ENCODE measurements at regions not wholly inside any gene's neighbourhood (a gene's known extent, or its start where the extent isn't known, plus 50 kb on each side); places are given as distances from the start of the nearest gene placed in this dataset.

DNA sequence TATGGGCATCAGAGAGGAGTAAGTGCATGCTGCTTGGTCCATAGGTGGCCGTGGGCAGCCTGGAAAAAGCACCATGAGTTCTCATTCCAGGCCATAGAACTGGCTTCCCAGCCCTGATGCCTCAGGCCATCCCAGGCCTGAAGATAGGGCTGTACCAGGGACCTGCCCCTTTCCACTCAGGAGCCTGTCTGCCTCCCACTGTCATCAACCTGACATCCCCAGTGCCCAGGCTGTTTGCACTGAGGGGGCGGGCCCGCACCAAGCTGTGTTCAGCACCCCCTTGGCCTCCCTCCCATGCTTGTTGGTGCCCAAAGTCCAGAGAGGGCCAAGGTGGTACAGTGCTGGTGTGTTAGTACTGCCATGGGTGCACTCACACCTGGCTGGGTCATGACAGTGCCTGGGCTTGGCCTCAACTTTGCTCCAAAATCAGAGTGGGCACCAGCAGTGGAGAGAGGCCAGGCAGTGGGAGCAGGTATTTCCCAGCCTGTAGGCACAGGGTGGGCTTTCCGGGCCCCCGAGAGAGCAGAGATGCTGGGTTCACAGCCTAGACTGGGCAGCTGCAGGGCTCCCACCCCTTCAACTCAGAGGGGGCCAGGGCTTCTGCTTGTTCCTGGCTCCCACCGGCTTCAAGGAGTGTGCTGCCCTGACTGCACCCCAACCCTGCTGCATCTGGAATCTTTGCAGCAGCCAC lies 556.1 kb downstream of the SI start:
- no peak for DNase-seq (ENCODE audit: low read depth)
- no peak overlapping the region for H3K4me3 ChIP-seq (ENCODE audit: low read depth, low read length)
- TF ChIP-seq, protein P1, sequence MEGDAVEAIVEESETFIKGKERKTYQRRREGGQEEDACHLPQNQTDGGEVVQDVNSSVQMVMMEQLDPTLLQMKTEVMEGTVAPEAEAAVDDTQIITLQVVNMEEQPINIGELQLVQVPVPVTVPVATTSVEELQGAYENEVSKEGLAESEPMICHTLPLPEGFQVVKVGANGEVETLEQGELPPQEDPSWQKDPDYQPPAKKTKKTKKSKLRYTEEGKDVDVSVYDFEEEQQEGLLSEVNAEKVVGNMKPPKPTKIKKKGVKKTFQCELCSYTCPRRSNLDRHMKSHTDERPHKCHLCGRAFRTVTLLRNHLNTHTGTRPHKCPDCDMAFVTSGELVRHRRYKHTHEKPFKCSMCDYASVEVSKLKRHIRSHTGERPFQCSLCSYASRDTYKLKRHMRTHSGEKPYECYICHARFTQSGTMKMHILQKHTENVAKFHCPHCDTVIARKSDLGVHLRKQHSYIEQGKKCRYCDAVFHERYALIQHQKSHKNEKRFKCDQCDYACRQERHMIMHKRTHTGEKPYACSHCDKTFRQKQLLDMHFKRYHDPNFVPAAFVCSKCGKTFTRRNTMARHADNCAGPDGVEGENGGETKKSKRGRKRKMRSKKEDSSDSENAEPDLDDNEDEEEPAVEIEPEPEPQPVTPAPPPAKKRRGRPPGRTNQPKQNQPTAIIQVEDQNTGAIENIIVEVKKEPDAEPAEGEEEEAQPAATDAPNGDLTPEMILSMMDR (IDR thresholded peaks at IDR 0.05; ENCODE audit: insufficient read depth, low read depth, low read length), result no peak

DNA sequence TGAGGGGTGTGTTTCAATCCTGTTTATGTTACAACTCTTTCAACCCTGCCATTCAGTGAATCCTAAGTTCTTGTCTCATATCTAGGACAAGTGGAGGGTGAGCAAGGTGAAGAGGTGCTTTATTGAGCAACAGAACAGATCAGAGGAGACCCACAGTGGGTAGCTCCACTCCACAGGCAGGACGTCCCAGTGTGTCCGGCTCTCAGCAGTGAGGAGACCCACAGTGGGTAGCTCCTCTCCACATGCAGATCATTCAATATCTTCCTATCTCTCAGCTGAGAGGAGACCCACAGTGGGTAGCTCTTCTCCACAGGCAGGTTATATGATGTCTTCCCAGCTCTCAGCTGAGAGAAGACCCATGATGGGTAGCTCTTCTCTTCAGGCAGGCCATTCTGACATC lies 556.7 kb downstream of the SI start:
- H3K4me3 ChIP-seq (ENCODE audit: low read depth, low read length), result no peak overlapping the region
- TF ChIP-seq, protein P1 (IDR thresholded peaks at IDR 0.05; ENCODE audit: insufficient read depth, low read depth, low read length), result no peak
- no peak for DNase-seq (ENCODE audit: low read depth)

DNA sequence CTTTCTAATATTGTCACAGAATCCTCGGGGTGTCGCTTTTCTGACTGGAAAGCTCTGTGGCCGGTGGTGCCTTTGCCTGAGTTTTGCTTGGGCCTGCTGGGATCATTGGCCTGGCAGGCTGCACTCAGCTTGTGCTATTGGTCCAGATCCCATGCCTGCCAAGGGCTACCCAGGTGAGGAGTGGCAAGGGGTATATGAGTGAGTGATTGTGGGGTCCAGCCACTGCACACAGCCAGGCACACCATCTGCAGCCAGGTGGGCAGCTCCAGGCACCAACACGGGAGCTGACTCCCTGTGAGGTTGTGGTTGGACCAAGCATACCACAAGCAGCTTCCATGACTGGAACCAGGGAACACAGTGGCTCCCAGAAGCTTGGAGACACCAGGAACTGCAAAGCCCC lies 557.2 kb downstream of the SI start:
- no peak overlapping the region for H3K4me3 ChIP-seq (ENCODE audit: low read depth, low read length)
- TF ChIP-seq, protein P1 (IDR thresholded peaks at IDR 0.05; ENCODE audit: insufficient read depth, low read depth, low read length), result no peak
- DNase-seq (ENCODE audit: low read depth), result no peak

DNA sequence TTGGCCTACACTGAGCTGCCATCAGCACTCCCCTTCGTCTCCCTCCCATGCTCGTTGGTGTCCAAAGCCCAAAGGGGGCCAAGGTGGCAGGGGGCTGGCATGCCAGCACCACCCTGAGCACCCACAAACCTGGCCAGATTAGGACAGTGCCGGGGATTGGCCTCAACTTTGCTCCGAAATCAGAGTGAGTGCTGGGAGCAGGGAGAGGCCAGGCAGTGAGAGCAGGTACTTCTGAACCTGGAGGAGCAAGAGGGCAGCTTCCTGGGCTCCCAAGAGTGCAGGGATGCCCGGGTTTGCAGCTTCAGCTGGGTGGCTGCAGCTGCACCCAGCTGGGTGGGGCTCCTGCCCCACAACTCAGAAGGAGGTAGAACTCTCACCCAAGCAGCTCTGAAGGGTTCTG lies 563.0 kb downstream of the SI start:
- no peak overlapping the region for H3K4me3 ChIP-seq (ENCODE audit: low read depth, low read length)
- TF ChIP-seq, protein P1 (IDR thresholded peaks at IDR 0.05; ENCODE audit: insufficient read depth, low read depth, low read length), result no peak
- DNase-seq (ENCODE audit: low read depth), result no peak

DNA sequence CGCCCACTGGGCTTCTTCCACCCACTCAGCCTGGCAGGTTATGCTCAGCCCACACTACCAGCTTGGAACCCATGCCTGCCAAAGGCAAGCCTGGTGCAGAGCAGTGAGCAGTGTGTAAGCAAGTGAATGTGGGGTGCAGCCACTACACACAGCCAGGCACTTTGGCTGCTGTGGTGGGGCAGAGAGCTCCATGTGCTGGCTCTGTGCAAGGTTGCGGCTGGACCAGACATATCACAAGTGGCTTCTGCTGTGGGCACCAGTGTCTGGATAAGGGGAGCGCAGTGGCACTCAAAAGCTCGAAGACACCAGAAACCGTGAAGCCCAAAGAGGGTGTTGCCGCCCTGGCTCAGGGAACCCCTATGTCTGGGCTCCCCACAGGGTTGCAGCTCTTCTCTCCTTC lies 563.7 kb downstream of the SI start:
- no peak for DNase-seq (ENCODE audit: low read depth)
- TF ChIP-seq, protein P1 (IDR thresholded peaks at IDR 0.05; ENCODE audit: insufficient read depth, low read depth, low read length), result no peak
- H3K4me3 ChIP-seq (ENCODE audit: low read depth, low read length), result no peak overlapping the region

DNA sequence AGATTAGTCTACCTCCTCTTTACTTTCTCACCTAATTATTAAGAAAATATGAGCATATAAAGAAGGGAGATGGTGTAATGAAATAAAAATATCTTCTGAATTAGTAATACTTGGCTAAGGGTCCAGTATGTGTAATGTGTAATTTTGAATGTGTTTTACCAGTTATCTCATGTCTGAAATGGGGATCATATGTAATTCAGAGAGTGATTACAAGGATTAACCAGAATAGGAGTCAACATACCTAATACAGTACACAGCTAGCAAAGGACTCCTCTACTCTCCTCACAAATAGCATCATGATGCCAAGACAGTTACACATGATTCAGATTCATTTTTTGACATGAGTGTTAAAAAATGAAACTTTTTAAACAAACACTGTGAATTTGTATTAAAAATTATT lies 570.4 kb downstream of the SI start:
- H3K4me3 ChIP-seq (ENCODE audit: low read depth, low read length), result no peak overlapping the region
- TF ChIP-seq, protein P1 (IDR thresholded peaks at IDR 0.05; ENCODE audit: insufficient read depth, low read depth, low read length), result no peak
- no peak for DNase-seq (ENCODE audit: low read depth)

DNA sequence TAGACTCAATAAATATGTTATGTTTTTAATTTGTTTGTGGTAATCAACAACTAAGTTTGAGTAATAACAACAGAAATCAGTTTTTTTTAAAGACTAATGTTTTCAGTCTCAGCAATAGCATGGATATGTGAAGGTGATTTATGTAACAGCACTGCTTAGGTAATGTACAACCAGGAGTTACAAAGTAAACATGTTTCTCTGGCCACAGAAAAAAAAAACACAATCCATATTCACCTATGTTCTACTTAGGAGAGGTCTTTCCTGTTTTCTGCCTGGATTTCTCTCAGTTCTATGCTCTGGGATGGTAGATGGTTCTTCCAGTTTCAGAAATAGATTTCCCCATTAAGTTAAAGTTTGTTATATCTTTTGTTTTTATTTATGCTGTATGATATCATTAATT lies 579.4 kb downstream of the SI start:
- TF ChIP-seq, protein P1 (IDR thresholded peaks at IDR 0.05; ENCODE audit: insufficient read depth, low read depth, low read length), result no peak
- no peak for DNase-seq (ENCODE audit: low read depth)
- no peak overlapping the region for H3K4me3 ChIP-seq (ENCODE audit: low read depth, low read length)
